Right hindlimb (tissue), 1 donor: ENCODE measurements at regions not wholly inside any gene's neighbourhood (a gene's known extent, or its start where the extent isn't known, plus 50 kb on each side); places are given as distances from the start of the nearest gene placed in this dataset.

Experiments
- DNase-seq: peaks from one replicate; pipeline ENCODE4 v3.0.0-alpha.2; 2018

- no peak for DNase-seq
These were observed 279.7 kb downstream of the NPR3 start for GRCh38 chr5:32990593-32991420.

GRCh38 chr5:32991421-32991815 is 280.3 kb downstream of the NPR3 start:
- DNase-seq: no peak

- DNase-seq: no peak
These were observed 285.2 kb downstream of the NPR3 start for GRCh38 chr5:32996336-32996735.

GRCh38 chr5:33008751-33009418 is 297.8 kb downstream of the NPR3 start:
- DNase-seq: no peak

GRCh38 chr5:33010846-33011245 is 299.7 kb downstream of the NPR3 start:
- DNase-seq: no peak

GRCh38 chr5:33011801-33012200 is 300.7 kb downstream of the NPR3 start:
- no peak for DNase-seq

GRCh38 chr5:33023649-33024048 is 312.5 kb downstream of the NPR3 start:
- DNase-seq: no peak

GRCh38 chr5:33032271-33033070 is 321.4 kb downstream of the NPR3 start:
- peak; percentile 68 for DNase-seq

- no peak for DNase-seq
These were observed 322.4 kb downstream of the NPR3 start for GRCh38 chr5:33033516-33033915.

- no peak for DNase-seq
These were observed 323.7 kb downstream of the NPR3 start for GRCh38 chr5:33034777-33035176.

- DNase-seq: no peak
These were observed 324.9 kb downstream of the NPR3 start for GRCh38 chr5:33035851-33036527.

- no peak for DNase-seq
These were observed 326.0 kb downstream of the NPR3 start for GRCh38 chr5:33037076-33037475.

- no peak for DNase-seq
These were observed 330.5 kb downstream of the NPR3 start for GRCh38 chr5:33041586-33041985.

- DNase-seq: no peak
These were observed 332.3 kb downstream of the NPR3 start for GRCh38 chr5:33043343-33043997.

GRCh38 chr5:33046091-33046490 is 335.0 kb downstream of the NPR3 start:
- no peak for DNase-seq

GRCh38 chr5:33048315-33048714 is 337.2 kb downstream of the NPR3 start:
- DNase-seq: no peak

GRCh38 chr5:33049298-33049697 is 338.2 kb downstream of the NPR3 start:
- DNase-seq: no peak

- no peak for DNase-seq
These were observed 338.7 kb downstream of the NPR3 start for GRCh38 chr5:33049842-33050241.

GRCh38 chr5:33059081-33059480 is 348.0 kb downstream of the NPR3 start:
- no peak for DNase-seq

- no peak for DNase-seq
These were observed 354.0 kb downstream of the NPR3 start for GRCh38 chr5:33065131-33065530.

GRCh38 chr5:33067291-33067690 is 356.2 kb downstream of the NPR3 start:
- no peak for DNase-seq

- DNase-seq: no peak
These were observed 357.7 kb downstream of the NPR3 start for GRCh38 chr5:33068786-33069185.
